ENCODE measurements at regions not wholly inside any gene's neighbourhood (a gene's known extent, or its start where the extent isn't known, plus 50 kb on each side); places are given as distances from the start of the nearest gene placed in this dataset.
A peak's percentile ranks its signal among the peaks of the same experiment; 100 is the strongest.

DNA sequence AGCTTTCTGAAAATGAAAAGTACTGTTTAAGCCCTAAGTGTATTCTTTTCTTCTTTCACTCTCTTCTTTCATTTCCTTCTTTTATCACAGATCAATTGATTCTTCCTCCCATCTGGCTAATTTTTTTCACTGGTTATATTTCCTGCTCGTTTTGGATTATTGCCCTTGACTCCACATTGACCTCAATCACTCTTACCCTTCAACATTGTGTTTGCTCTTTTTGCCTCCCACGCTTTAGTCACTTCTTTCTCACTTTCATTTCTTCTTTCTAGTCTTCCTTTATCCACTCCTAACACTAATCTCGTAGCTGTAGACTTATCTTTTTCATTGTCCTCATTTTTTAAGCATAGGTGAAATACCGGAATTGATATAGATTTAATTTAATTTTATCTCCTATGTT is 320.3 kb upstream of the VRK2 start:
- DNase-seq = no peak

DNA sequence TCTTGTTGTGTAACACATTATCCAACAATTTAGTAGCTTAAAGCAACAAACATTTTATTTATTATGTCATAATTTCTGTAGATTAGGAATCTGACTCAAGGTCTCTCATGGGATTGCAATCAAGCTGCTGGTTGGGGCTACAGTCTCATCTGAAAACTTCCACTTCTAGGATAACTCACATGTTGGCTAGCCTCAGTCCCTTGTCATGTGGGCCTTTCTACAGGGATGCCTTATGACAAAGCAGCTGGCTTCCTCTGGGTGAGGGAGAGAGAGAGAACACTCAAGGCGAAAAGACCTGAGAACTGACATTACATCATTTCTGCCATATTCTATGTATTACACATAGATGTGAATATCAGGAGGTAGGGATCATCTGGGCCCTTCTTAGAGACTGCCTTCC is 317.9 kb upstream of the VRK2 start:
- no peak for DNase-seq

DNA sequence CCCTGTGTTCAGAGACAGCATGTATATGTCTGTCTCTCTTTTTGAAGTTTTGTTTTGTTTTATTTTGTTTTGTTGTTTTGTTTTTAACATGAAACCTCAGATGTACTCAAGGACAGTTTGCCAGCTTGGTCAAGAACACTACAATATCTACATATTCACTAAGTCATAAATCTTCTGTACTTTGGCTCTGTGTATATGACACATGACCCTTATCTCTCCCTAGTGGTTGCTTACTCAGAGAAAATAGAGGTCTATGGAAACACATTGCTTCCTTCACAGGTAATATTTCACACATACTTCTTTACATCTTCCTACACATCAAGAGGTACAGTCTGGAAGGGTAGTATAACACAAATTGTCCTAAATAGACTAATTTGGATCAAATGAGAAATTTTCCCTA is 312.6 kb upstream of the VRK2 start:
- DNase-seq = no peak

- DNase-seq = no peak
These were observed 305.7 kb upstream of the VRK2 start for GRCh38 chr2:57740891-57741290.

- DNase-seq = no peak
These were observed 293.0 kb upstream of the VRK2 start for GRCh38 chr2:57753636-57754035.

GRCh38 chr2:57758686-57759085 is 287.9 kb upstream of the VRK2 start:
- DNase-seq = no peak

- no peak for DNase-seq
These were observed 287.5 kb upstream of the VRK2 start for GRCh38 chr2:57759131-57759530.

DNA sequence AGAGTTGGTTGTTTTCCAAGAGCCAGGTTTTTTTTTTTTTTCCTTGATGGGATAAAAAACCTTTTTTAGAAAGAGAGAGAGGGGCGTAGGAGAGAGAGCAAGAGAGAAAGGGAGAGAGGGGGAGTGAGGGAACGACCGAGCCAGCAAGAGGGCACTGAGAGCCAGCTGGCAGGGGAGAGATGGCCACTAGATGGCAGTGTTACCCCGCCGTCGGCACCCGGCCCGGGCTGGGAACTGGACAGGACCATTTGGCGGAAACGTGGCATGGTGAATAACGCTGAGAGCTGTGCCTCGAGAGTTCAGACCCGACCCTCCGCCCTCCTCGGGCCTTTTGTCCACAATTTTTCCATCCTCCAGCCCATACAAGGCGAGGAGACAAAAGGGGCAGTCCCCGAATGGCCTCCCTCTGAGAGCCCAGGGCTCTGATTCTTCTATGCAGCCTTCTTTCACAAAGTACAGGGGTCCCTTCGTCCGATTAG is 286.7 kb upstream of the VRK2 start:
- peak; percentile 76 for DNase-seq

DNA sequence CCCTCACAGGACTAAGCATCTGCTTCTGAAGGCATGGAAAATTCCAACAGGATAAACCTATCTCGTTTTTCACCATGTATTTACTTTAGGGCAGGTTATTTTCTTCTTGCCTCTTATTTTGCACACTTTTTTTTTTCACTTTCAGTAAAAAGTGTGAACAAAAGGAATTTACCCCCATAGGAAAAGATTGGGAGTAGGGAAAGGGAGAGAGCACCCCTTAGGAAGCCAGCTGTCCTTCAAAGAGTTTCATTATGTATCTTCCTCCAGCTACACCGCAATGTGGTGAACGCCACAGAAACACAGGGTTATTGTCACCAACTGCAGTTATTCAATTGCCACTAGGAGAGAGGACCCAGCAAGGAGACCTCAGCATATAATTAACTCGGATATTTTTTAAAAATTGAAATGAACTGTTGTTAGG is 286.2 kb upstream of the VRK2 start:
- DNase-seq = no peak

DNA sequence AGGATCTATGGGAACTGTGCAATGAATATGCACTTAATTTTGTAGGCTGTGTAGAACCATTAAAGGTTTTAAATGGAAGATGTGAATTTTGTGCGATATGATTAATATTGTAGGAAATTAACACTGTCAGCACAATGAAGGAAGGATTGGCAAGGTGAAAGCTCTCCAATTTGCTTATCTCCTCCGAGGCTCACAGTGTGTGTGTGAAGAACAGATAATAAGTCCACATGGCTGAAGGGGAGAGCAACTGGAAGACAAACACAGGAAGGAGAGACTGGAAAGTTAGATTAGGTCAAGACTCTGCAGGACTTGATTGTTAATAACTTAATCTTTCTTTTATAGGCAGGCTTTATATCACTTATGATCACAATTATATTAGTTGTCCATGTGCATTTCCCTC is 269.7 kb upstream of the VRK2 start:
- no peak for DNase-seq

GRCh38 chr2:57782587-57782986 is 264.0 kb upstream of the VRK2 start:
- DNase-seq = no peak

GRCh38 chr2:57793310-57793709 is 253.3 kb upstream of the VRK2 start:
- no peak for DNase-seq

GRCh38 chr2:57796527-57796926 is 250.1 kb upstream of the VRK2 start:
- no peak for DNase-seq

DNA sequence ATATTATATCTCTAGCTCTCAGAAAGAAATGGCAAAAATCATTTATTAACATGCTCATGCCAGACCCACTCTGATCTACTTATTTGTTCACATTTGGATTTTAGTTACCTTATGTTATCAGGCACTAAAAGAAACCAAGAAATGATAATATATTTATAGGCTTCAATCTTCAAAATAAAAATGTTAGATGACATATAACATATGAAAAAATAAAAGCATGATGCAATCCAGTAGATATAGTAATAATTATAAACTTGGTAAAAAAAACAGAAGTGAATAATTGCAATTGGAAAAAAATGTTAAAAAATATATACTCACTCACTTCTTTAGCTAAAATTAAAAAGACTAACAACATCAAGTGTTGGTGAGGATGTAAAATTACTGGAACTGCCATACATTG is 248.3 kb upstream of the VRK2 start:
- no peak for DNase-seq

GRCh38 chr2:57802243-57802642 is 244.4 kb upstream of the VRK2 start:
- no peak for DNase-seq

DNA sequence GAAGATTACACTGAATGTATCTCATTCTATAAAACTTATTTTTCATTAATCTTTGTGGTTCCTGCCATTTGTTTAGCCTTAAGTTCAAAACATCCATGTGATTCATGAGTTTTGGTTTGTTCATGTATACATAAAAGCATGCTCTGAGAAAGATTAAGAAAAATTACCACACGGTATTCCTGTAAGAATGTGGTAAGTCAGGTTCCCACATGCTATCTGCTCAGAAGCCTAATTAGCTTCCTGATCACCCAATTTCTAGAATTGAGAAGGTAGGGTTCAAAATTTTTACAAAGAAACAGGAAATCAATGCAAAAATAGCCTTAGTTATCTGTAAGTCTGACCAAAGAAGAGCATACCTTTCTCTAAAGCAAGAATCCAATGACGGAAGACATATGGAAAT is 241.6 kb upstream of the VRK2 start:
- DNase-seq = no peak

DNA sequence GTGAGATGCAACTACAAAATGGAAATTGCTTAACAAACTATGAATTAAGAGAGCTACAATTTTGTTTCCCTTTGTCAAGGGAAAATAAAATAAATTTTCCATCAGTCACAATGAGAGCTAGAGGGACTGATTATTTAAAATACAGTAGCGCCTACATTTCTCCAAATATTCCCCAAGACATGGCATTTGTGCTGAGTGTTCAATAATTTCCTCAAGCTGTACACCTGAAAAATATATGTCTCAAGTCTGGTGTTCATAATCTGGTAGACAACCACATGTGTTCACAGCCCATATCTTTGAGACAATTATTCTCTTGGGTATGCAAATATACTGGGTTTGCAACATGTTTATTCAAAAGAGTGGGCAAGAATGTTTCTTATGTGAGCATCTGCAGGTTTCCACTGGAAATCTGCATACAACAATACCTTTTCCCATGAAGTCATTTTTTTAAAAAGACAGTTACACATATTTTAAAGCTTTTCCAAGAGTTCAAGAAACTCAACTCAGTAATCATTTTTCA is 240.1 kb upstream of the VRK2 start:
- no peak for DNase-seq

GRCh38 chr2:57809230-57809629 is 237.4 kb upstream of the VRK2 start:
- no peak for DNase-seq

DNA sequence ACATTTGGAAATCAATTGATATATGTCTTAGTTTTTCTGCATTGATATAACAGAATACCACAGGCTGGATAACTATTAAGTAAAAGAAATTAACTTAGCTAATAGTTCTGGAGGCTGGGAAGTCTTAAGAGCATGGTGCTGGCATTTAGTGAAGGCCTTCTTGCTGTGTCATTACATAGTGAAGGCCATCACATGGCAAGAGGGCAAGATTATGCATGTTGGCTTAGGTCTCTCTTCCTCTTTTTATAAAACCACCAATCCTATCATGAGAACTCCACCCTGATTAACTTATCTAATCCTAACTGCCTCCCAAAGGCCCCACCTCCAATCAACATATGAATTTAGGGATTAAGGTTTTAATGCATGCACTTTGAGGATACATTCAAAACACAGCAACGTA is 225.5 kb upstream of the VRK2 start:
- no peak for DNase-seq

DNA sequence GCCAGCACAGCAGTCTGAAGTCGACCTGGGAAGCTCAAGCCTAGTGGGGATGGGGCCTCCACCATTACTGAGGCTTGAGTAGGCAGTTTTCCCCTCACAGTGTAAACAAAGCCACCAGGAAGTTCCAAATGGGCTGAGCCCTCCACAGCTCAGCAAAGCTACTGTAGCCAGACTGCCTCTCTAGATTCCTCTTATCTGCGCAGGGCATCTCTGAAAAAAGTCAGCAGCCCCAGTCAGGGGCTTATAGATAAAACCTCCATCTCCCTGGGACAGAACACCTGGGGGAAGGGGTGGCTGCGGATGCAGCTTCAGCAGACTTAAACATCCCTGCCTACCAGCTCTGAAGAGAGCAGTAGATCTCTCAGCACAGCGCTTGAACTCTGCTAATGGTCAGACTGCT is 218.4 kb upstream of the VRK2 start:
- no peak for DNase-seq

DNA sequence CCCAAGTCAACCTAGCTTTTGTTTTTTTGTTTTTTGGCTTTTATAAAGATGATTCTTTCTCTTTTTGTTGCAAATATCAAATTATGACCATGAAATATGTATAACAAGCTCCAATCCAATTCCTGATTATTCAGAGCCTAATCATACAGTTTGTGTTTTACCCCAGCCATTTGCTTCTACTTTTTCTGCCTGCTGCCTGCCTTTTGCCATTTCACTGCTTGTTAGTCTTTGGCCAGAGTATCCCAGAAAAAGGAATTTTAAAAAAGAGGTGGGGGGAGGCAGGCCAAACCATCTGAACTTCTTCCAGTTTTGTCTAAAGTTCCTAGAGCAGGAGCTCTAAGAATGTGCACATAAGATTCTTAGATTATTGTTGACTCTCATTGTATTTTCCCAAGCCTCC is 211.9 kb upstream of the VRK2 start:
- DNase-seq = no peak

GRCh38 chr2:57842531-57842930 is 204.1 kb upstream of the VRK2 start:
- DNase-seq = no peak

GRCh38 chr2:57843158-57843557 is 203.4 kb upstream of the VRK2 start:
- DNase-seq = no peak

DNA sequence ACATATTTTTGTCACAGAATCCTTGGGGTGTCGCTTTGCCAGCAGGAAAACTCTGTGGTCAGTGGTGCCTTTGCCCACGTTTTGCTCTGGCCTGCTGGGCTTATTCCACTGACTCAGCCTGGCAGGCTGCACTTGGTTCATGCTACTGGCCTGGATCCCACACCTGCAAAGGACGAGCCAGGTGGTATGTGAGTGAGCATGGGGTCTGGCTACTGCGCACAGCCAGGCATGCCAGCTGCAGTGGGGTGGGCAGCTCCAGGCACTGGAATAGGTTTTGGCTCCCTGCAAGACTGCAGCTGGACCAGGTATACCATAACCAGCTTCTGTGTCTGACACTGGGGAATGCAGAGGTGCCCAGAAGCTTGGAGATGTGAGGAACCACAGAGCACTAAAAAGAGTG is 197.9 kb upstream of the VRK2 start:
- DNase-seq = no peak

- no peak for DNase-seq
These were observed 196.8 kb upstream of the VRK2 start for GRCh38 chr2:57849843-57850242.
